ENCODE measurements at regions not wholly inside any gene's neighbourhood (a gene's known extent, or its start where the extent isn't known, plus 50 kb on each side); places are given as distances from the start of the nearest gene placed in this dataset.

- TF ChIP-seq JUN (IDR thresholded peaks at IDR 0.05; ENCODE audit: borderline replicate concordance, insufficient read depth, insufficient read length, low read depth) (no peak), GATA2 (IDR thresholded peaks at IDR 0.05; ENCODE audit: insufficient read depth, insufficient read length, low read depth, low read length) (no peak), POLR2A (IDR thresholded peaks at IDR 0.05; ENCODE audit: low read depth, low read length) (no peak), FOS (IDR thresholded peaks at IDR 0.05; ENCODE audit: borderline replicate concordance, insufficient read depth, low read length) (no peak), CTCF (IDR thresholded peaks at IDR 0.05; ENCODE audit: extremely low read depth in 1 of 2, insufficient read depth in 1 of 2, low read depth in 1 of 2, low read length in 2 of 2) (no peak), MAX (IDR thresholded peaks at IDR 0.05; ENCODE audit: insufficient read depth, insufficient read length) (no peak)
These were observed 404.6 kb upstream of the PITX2 start for GRCh38 chr4:111027526-111027925.

GRCh38 chr4:111028795-111029194 lies 405.9 kb upstream of the PITX2 start:
- ChIA-PET CTCF (interaction anchor here (0.6 kb wide), 1 partner anchor 223 kb away, joined by 3 read pairs; no protein-coding TSS in a partner anchor), POLR2A (no interaction called here)
- no peaks in the 10 kb centered on the region for H3K79me2 ChIP-seq (ENCODE audit: control insufficient read depth, insufficient read depth, low read length)
- FAIRE-seq (no peak), DNase-seq (ENCODE audit: low read depth, low spot score) (no peak)
- no peak overlapping the region for H3K4me2 ChIP-seq (ENCODE audit: insufficient read depth, low read length)
- no peaks in the 10 kb centered on the region for H3K36me3 ChIP-seq (ENCODE audit: control insufficient read depth in 2 of 2, extremely low read depth in 1 of 2, insufficient read depth in 2 of 2, low read length in 2 of 2)
- H3K27me3 ChIP-seq (ENCODE audit: control insufficient read depth in 2 of 2, insufficient read depth in 2 of 2, low read length in 2 of 2) = no peaks in the 10 kb centered on the region
- no peaks in the 10 kb centered on the region for H4K20me1 ChIP-seq (replicated peaks; ENCODE audit: control insufficient read depth, extremely low read depth, insufficient read depth, low read length)
- no peaks in the 10 kb centered on the region for H3K9me1 ChIP-seq (replicated peaks; ENCODE audit: control insufficient read depth, extremely low read depth, insufficient read depth, low read length)
- dilution Hi-C loops (cut with MboI; ENCODE audit: extremely low pct_ligation_motif_present, low sequenced_read_pairs) (no loop called here), intact Hi-C loops (cut with micrococcal nuclease) (no loop called here)
- no peak overlapping the region for H3K4me3 ChIP-seq (replicated peaks in 1 of 3; ENCODE audit: insufficient read depth in 1 of 3, low read depth in 1 of 3, low read length in 3 of 3)
- BruUV-seq (replicated peaks) = no TSS peak
- no peak overlapping the region for H2AFZ ChIP-seq (ENCODE audit: low read depth, low read length)
- TF ChIP-seq POLR2A (IDR thresholded peaks at IDR 0.05; ENCODE audit: low read depth, low read length) = no peak
- TF ChIP-seq FOS (IDR thresholded peaks at IDR 0.05; ENCODE audit: borderline replicate concordance, insufficient read depth, low read length) = no peak
- no peak for TF ChIP-seq CTCF (IDR thresholded peaks at IDR 0.05; ENCODE audit: extremely low read depth in 1 of 2, insufficient read depth in 1 of 2, low read depth in 1 of 2, low read length in 2 of 2)
- no peak for TF ChIP-seq POLR2AphosphoS5 (IDR thresholded peaks at IDR 0.05; ENCODE audit: insufficient read depth, low read depth, low read length)
- TF ChIP-seq GATA2 (IDR thresholded peaks at IDR 0.05; ENCODE audit: insufficient read depth, insufficient read length, low read depth, low read length) = no peak
- TF ChIP-seq MAX (IDR thresholded peaks at IDR 0.05; ENCODE audit: insufficient read depth, insufficient read length) = no peak
- TF ChIP-seq MYC (IDR thresholded peaks at IDR 0.05; ENCODE audit: low read depth, low read length) = no peak
- TF ChIP-seq JUN (IDR thresholded peaks at IDR 0.05; ENCODE audit: borderline replicate concordance, insufficient read depth, insufficient read length, low read depth) = no peak
- no peak for TF ChIP-seq EZH2 (IDR thresholded peaks at IDR 0.05; ENCODE audit: borderline replicate concordance, low read depth, low read length, severe bottlenecking)
- H3K4me1 ChIP-seq (ENCODE audit: control insufficient read depth, extremely low read depth, insufficient read depth, low read length) = no peaks in the 10 kb centered on the region
- H3K9me3 ChIP-seq (replicated peaks; ENCODE audit: control insufficient read depth, insufficient read depth, low read length) = no peaks in the 10 kb centered on the region
- H3K9ac ChIP-seq (replicated peaks; ENCODE audit: extremely low read depth, insufficient read depth, low read length) = no peak overlapping the region
- H3K27ac ChIP-seq (ENCODE audit: insufficient read depth, low read depth, low read length) = no peak overlapping the region

More at GRCh38 chr4:111027526-111027925, 404.6 kb upstream of the PITX2 start:
- BruUV-seq (replicated peaks) = no TSS peak
- H3K4me2 ChIP-seq (ENCODE audit: insufficient read depth, low read length) = no peak overlapping the region
- FAIRE-seq = no peak
- POLR2A ChIA-PET = no interaction called here
- dilution Hi-C loops (cut with MboI; ENCODE audit: extremely low pct_ligation_motif_present, low sequenced_read_pairs) (no loop called here), intact Hi-C loops (cut with micrococcal nuclease) (no loop called here)
- H3K27ac ChIP-seq (ENCODE audit: insufficient read depth, low read depth, low read length) = no peak overlapping the region
- no peak for DNase-seq (ENCODE audit: low read depth, low spot score)
- no peaks in the 10 kb centered on the region for H3K4me1 ChIP-seq (ENCODE audit: control insufficient read depth, extremely low read depth, insufficient read depth, low read length)
- no peak overlapping the region for H3K4me3 ChIP-seq (replicated peaks in 1 of 3; ENCODE audit: insufficient read depth in 1 of 3, low read depth in 1 of 3, low read length in 3 of 3)
- no peaks in the 10 kb centered on the region for H3K27me3 ChIP-seq (ENCODE audit: control insufficient read depth in 2 of 2, insufficient read depth in 2 of 2, low read length in 2 of 2)
- CTCF ChIA-PET = no interaction called here
- H4K20me1 ChIP-seq (replicated peaks; ENCODE audit: control insufficient read depth, extremely low read depth, insufficient read depth, low read length) = no peaks in the 10 kb centered on the region
- H3K9ac ChIP-seq (replicated peaks; ENCODE audit: extremely low read depth, insufficient read depth, low read length) = no peak overlapping the region
- H3K9me3 ChIP-seq (replicated peaks; ENCODE audit: control insufficient read depth, insufficient read depth, low read length) = no peaks in the 10 kb centered on the region
- H3K9me1 ChIP-seq (replicated peaks; ENCODE audit: control insufficient read depth, extremely low read depth, insufficient read depth, low read length) = no peaks in the 10 kb centered on the region
- no peaks in the 10 kb centered on the region for H3K79me2 ChIP-seq (ENCODE audit: control insufficient read depth, insufficient read depth, low read length)
- H2AFZ ChIP-seq (ENCODE audit: low read depth, low read length) = no peak overlapping the region
- H3K36me3 ChIP-seq (ENCODE audit: control insufficient read depth in 2 of 2, extremely low read depth in 1 of 2, insufficient read depth in 2 of 2, low read length in 2 of 2) = no peaks in the 10 kb centered on the region

Data from endothelial cell of umbilical vein (primary cell).